HG02759 (cell line): ENCODE measurements at regions not wholly inside any gene's neighbourhood (a gene's known extent, or its start where the extent isn't known, plus 50 kb on each side); places are given as distances from the start of the nearest gene placed in this dataset.

Experiments used
- ATAC-seq: cut with Tn5 transposase; IDR thresholded peaks from one replicate; pipeline ENCODE4 v1.9.1; 2021; ENCODE audit warnings: mild to moderate bottlenecking, moderate library complexity; ENCODE audit not compliant: unreplicated experiment

- no peak for ATAC-seq
Observed at GRCh38 chr2:181300600-181301291, 156.4 kb upstream of the ITGA4 start.

GRCh38 chr2:181304011-181304844, 153.0 kb upstream of the ITGA4 start:
- peak; percentile 29 for ATAC-seq

GRCh38 chr2:181305301-181306123, 151.7 kb upstream of the ITGA4 start:
- peak; percentile 87 for ATAC-seq

- ATAC-seq, result no peak
Observed at GRCh38 chr2:181306785-181307184, 150.4 kb upstream of the ITGA4 start.

- ATAC-seq, result no peak
Observed at GRCh38 chr2:181307203-181307991, 149.8 kb upstream of the ITGA4 start.

- ATAC-seq, result no peak
Observed at GRCh38 chr2:181308766-181309515, 148.2 kb upstream of the ITGA4 start.

- no peak for ATAC-seq
Observed at GRCh38 chr2:181309586-181309985, 147.6 kb upstream of the ITGA4 start.

GRCh38 chr2:181310967-181311366, 146.2 kb upstream of the ITGA4 start:
- ATAC-seq, result no peak

- peak; percentile 25 for ATAC-seq
Observed at GRCh38 chr2:181311837-181312236, 145.3 kb upstream of the ITGA4 start.

- peak; percentile 87 for ATAC-seq
Observed at GRCh38 chr2:181312515-181312927, 144.7 kb upstream of the ITGA4 start.

GRCh38 chr2:181313845-181314244, 143.3 kb upstream of the ITGA4 start:
- ATAC-seq, result no peak

- ATAC-seq, result no peak
Observed at GRCh38 chr2:181314551-181314950, 142.6 kb upstream of the ITGA4 start.

- ATAC-seq, result no peak
Observed at GRCh38 chr2:181317511-181317910, 139.7 kb upstream of the ITGA4 start.

GRCh38 chr2:181318504-181319280, 138.5 kb upstream of the ITGA4 start:
- no peak for ATAC-seq

GRCh38 chr2:181319286-181319685, 137.9 kb upstream of the ITGA4 start:
- ATAC-seq, result no peak

- ATAC-seq, result no peak
Observed at GRCh38 chr2:181320638-181321037, 136.5 kb upstream of the ITGA4 start.

- ATAC-seq, result no peak
Observed at GRCh38 chr2:181324912-181325311, 132.3 kb upstream of the ITGA4 start.

- no peak for ATAC-seq
Observed at GRCh38 chr2:181326661-181327060, 130.5 kb upstream of the ITGA4 start.

- no peak for ATAC-seq
Observed at GRCh38 chr2:181330286-181330685, 126.9 kb upstream of the ITGA4 start.
